GM21529 (cell line): ENCODE measurements at regions not wholly inside any gene's neighbourhood (a gene's known extent, or its start where the extent isn't known, plus 50 kb on each side); places are given as distances from the start of the nearest gene placed in this dataset.

ENCODE experiments used
- ATAC-seq: cut with Tn5 transposase; IDR thresholded peaks from one replicate; pipeline ENCODE4 v1.9.1; 2021; ENCODE audit not compliant: unreplicated experiment

DNA sequence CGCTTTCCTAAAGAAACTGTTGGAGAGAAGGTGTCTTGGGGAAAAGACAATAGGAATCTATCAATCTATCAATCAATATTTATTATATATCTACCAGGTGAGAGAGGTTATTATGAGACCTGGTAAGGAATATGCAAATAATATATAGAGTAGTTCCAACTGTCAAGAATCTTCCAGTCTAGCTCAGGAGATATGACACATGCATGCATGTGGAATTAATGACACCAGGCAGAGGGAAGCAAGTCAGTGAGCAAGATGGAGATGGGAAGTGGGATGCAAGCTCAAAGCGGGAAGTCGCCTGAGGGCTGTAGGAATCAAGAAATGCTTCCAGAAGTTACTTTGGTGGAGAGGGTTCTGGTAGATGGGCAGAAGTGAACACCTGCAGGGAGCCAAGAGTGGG lies 187.4 kb upstream of the NRP1 start:
- no peak for ATAC-seq

DNA sequence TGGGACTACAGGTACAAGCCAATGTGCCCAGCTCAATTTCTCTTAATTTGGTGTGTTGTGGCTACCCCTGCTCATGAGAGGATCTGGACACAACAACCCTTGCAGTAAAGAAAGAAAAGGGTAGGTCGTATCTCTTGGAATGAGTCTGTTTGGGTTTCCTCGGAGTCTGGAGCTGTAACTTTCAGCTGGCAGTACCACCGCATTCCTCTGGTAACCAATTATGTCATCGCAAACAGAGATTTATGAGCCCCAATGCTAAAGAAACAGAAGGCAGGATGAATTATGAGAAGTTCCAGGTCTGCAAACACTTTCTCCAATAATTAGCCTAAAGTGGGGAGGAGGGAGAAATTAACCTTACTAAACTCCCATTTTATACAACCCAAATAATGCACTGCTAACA lies 186.6 kb upstream of the NRP1 start:
- ATAC-seq, result no peak

DNA sequence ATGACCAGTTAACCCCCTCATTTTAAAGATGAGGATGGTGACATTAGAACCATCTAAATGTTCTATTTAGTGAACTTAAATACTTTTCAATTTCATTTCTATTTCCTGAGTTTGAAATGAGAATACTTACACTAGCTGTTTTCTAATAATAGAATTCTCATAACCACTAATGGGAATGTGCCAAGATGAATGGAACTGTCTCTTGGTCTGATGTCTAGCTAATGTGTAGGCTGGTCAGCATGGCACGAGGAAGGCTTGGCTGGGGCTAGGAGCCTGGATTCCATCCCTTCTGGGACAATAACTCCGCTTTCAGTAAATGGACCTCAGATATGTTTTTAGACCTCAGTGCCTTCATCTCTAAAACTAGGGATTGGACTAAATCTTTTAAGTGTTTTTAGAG lies 185.8 kb upstream of the NRP1 start:
- ATAC-seq, result no peak

DNA sequence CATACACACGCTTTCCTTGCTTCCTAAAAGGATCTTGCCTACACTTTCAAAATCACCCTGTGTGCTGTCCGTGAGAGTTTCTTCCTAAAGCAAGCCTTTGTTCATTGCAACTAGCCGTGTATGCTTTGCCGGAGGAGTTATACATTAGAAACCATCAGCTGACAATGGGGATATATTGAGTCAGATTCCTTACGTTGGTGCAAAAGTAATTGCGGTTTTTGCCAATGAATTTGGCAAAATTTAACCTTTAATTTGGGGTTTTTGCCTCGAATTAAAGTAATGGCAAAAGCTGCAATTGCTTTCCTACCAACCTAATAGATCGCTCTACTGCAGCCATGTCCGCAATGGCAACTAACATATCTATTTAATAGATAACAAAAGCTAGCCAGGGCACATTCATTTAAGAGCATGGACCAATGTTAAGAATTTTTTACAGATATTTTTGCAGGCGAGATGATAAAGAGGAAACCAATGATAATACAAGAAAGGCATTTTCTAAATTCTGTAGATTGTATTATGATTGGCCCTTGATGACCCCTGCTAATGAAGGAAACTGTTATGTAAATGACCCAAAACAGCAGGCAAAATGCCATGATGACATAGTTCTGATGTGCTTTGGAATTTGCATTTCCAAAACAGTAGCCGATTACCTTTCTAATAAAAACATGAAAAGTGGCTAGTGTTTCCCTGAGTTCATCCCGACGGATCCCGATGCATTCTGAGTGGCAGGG lies 184.8 kb upstream of the NRP1 start:
- no peak for ATAC-seq

DNA sequence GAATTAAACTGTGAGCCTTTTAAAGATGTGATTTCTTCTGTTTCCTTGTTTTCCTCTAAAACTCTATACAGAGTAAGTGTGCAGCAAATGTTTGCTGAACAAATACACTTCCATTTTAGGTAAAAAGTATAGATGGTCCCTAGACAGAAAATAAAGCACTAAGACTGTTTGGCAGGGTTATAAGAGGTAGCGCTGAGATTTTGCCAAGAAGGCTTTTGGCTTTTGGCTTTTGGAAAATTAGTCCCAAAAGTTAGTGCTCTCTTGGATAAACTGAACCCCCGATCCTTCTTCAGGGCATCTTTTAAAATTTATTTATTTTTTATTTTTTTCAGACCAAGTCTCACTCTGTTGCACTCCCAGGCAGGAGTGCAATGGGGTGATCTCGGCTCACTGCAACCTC lies 175.7 kb upstream of the NRP1 start:
- ATAC-seq, result no peak

DNA sequence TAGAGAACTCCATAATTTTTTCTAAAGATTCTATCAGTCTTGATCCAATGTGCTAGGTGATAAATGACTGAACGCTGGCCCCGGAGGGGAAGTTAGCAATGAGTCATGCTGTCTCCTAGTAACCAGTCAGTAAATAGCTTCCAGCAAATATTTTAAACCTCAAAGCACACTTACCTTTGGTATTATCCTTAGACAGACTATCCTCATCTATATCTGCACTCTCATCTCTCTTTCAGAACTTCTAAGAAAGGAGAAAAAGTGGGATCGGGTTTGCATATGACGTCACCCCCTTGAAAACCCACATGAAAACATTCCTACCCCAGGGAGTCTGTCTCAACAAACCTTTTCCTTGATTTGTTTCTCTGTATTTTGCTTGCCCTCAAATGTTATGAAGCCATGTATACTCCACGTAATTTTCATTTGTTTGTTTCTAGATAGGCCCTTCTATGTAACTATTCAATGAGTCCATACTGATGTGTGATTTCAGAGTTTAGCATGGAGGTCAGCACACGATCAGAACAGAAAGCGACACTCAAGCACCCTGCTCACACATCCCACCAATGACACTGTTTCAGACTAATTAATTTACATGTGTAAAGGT lies 174.9 kb upstream of the NRP1 start:
- ATAC-seq, result peak; percentile 73

DNA sequence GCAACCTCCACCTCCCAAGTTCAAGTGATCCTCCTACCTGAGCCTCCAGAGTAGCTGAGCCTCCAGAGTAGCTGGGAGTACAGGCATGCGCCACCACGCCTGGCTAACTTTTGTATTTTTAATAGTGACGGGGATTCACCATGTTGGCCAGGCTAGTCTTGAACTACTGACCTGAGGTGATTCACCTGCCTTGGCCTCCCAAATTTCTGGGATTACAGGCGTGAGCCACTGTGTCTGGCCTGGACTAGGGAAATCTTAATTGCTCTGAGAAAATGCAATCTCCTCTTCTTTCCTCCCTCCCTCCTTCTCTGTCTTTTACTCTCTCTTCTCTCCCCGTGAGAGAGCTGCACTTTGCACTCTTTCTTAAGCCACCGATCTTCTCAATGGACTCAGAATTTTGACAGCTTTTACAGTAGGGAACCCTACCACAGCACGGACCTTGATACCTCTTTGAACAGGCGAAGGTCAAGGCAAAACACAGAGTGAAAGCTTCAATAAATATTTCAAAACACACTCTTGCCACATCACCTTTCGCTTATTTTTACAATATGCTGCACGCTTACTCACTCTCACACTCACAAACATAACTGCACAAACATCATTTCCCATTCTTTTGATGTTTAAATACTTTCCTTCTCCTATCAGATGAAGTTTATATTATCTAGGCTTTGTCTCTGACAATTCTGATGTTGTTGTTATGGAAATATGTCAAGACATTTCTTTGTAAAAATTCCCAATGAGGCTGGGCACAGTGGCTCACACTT lies 173.4 kb upstream of the NRP1 start:
- ATAC-seq, result no peak

DNA sequence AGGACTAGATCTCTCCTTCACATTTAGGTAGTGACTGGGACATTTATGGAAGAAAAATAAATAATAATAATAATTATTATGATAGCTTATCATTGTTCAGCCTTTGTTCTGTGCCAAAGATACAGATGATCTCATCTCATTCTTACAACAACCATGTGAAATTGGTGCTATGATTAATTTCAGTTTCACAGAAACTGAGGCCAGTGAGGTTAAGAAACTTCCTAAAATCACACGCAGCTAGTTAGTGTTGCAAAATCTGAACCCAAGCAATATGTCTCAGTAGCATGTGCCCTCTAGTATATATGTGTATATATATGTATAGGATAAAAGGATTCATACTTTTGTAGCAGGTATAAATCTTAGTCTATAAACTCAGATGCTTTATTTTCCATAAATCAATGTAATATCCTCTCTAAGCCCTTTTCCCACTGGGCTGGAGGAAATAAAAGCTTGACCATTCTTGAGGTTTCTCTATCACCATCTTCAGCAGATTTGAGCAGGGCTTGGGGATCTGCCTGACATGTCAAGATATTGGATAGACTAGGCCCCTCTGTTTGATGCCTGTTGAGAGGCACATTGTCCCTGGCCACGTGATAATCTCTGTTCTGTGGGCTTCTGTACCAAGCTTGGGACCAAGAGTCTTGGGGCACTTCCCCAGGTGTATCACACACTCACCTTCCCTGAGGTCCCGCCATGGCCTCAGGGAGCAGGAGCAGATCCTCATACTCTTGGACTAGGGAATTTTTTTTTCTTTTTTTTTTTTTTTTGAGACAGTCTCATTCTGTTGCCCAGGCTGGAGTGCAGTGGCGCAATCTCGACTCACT lies 172.6 kb upstream of the NRP1 start:
- peak; percentile 71 for ATAC-seq

DNA sequence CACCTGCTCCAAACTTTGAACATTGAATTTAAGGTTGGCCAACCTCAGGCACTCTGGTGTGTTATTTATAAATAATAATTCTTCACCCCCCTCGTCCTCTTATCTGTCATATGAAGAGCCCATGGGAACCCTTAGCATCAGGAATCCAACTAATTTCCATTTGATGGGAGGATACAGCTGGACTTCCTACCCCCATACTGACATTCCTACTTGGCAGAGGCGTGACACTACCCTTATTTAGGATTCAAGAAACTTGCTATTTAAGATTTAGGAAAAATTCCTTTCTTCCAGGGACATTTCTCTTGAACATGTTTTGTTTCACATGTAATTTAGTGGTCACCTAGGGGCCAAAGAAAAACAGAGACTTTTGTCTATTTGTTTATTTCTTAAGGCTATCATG lies 171.9 kb upstream of the NRP1 start:
- no peak for ATAC-seq

DNA sequence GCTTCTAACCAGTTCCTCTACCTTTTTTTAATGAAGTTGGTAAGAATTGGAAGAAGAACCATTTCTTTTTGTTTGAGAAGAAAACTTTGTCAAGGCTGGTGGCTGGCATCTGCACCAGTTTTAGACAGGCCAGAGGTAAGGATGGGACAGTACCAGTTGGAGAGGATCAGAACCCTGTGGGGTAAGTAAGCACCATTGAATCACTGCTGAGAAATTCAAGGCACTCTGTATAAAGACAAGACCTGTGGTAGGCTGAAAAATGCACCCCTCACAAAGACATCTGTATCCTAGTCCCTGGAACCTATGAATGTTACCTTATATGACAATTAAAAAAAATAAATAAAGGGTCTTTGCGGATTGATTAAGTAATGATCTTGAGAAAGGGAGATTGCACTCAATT lies 166.7 kb upstream of the NRP1 start:
- ATAC-seq, result no peak

DNA sequence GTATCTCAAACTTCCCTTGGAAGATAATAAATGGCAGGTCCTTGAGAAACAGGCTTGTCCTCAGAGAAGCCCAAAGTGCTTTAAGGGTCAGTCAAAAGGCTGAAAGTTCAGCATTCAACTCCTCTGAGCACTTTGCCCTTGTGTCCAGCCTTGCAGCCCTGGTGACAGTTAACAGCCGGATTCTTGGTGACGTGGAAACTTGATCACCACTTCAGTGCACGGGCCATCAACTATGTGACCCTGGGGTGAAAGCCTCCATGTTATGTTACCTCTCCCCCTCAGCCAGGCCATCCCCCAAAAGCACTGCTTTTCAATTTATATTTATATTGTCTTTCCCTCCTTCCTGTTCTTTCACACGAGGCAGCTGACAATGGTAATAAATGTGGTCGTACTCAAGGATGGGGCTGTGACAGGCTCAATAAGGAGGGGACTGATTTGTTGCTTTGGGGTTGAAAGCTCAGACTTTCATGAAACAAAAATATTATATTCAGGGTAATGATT lies 164.0 kb upstream of the NRP1 start:
- no peak for ATAC-seq

DNA sequence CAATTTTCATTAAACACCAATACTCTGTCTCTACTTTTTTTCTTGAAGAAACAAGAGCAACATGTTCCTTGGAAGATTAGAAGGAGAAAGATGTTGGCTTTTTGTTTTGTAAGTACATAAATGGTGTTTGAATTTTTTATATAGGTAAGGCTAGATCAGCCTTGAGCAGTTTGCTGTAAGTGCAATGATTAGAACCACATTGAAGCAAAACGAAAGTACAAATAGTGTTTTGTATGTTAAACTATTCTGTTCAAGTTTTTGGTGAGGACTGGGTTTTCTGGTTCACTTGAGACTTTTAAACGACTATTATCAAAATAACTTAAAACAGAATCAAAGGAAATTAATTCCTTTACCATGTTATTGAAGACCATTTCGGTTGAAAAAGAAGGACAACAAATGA lies 162.9 kb upstream of the NRP1 start:
- no peak for ATAC-seq

DNA sequence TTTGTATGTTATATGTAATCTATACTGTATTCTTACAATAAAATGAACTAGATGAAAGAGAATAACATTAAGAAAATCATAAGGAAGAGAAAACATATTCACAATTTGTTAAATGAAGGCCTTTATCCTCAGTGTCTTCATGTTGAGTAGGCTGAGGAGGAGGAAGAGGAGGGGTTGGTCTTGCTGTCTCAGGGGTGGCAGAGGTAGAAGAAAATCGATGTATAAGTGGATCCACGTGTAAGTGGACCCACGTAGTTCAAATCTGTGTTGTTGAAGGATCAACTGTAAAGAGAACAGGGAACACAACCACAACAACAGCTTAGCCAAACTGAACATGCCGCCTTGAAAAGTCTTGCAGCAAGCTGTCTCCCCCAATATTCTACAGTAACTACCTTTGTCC lies 161.6 kb upstream of the NRP1 start:
- no peak for ATAC-seq

DNA sequence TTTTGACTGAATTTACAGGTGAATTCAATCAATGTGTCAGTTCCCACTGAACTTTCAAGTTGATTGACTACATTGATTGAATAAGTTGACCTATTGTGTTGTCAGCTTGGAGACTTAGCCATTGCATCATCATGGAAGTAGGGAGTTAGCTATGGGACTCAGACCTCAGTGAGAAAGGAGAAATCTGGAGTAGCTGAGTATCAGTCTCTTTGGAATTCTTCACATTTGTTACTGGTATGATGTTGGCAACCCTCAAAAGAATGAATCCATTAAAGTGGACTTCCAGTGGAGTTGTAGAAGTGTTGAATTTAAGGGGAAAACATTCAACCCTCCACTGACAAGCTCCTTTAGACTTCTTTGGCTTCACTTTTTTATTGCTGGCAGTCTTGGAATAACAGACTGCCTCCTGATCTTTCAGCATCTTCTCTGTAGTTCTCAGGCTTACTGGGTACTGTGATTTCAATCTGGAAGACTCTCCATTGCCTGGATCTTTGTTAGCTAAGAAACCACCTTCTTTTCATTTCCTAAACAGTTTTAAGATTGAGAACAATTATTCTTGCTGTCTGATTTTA lies 160.3 kb upstream of the NRP1 start:
- no peak for ATAC-seq

DNA sequence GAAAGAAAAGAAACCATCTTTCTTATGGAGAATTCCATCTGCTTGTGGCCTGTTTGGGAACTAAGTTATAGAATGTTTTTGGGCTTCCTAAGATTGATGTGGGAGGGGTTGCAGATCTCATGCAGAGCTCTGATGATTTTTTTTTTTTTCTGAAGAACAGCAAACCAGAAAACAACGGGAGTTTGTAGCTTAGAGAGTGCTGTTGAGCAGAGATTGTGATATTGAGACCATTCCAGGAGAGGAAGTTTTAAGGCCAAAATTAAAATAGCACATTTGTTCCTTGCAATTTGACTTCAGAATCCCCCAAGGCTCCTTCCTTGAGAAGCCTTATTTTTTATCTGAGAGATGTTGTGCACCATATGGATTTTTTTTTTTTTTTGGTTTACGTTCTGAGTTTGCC lies 159.5 kb upstream of the NRP1 start:
- no peak for ATAC-seq

DNA sequence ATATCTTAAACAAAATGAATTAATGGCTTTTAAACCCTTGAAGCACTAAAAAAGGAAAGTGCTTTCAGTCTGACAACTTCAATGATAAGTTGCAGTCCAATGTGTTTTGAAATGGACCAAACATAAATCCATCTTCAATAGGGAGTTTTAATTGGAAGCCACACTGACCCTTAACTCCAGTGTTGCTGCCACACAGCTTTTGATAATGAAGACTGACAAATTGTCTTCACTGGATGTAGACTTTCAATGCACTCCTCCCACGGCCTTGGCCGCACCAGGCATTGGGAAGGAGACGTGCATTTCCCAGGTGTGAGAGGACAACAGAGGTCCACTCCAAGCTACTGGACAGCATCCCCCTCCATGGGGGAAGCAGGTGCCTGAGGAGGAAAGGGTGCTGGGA lies 159.0 kb upstream of the NRP1 start:
- no peak for ATAC-seq

DNA sequence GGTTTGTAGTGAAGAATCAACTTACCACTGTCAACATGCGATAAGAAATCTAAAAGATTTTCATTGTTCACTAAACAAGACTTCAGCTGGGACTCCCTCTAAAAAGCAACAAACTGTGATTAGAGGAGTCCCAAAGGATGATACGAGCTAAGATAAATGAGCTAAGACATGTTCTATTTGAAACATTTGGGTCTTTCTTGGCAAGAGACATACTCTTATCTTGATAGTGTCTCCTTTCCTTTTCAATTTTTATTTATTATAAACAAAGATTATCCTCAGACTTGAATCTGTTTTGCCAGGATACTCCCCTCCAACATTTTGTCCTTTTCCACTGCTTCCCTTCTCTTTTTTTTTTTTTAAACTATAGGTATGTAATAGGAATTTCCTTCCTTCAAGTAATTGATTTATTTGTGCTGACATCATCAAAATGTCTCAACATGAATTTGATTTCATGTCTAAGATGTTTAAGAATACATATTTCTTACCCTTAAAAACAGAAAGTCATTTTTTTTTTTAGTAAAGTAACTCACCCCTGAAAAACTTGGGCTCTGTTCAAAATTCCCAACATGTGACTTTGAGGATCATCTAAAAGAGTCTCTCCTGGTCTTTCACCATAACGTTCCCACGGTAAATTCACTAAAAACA lies 158.4 kb upstream of the NRP1 start:
- no peak for ATAC-seq

DNA sequence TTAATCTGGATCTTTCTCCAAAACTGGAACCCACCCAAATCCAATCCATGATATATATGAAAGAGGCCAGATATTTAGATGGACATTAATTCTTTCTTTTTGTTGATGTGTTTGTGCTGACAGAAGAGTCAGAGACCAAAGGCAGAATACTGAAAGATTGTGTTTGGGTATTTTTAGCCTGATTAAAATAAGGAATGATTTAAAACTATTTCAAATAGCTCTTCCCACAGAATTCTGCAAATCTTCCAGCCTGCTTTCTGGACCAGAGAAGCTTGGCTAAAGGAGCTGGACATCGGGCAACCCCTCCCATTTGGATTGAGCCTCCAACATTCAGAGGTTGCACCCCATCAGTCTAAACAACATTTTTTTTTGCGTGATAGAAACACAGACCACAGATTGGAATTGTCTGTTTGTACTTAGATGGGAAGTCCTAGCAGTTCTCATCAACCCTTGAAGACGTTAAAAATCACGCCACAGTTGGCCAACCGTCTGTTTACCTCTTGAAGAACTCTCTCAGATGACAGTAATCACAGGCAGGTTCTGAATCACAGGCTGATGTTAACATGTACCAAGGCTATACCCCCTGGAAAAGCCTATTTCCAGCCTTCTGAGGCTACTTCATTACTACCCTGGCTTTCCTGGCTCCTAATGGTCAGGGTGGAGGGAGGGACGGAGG lies 155.2 kb upstream of the NRP1 start:
- no peak for ATAC-seq

DNA sequence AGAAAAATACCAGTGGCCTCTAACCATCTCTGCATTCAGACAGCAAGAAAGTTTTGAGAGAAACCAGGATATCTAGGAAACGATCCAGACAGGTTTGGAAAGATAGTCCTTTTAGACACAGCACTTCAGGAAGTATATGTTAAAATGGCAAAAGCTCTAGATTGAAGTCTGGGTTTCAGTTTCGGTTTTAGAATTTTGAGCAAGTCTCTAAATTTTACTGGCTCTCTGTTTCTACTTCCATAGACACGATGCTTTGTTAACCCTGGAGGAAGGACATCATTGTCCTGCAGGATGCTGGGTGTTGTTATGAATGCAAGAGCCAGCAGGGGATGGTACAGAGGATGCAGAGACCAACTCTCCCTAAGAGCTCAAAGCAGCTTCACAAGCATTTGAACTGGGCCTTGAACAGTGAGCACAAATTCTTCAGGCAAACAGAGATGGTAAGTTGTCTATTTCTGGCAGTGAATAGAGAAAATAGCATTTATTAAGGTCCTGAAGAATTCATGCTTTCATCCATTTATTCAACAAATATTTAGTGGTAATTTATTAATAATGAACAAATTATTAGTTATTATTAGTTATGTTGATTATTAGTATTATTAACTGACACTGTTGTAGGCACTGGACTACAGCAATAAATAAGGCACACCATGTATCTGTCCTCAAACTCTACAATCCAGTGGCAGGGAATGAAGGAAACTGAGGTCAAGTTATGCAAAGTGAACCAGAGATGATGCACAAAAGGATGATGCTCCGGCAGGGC lies 152.7 kb upstream of the NRP1 start:
- ATAC-seq, result no peak
